Heart right ventricle (tissue), 16 donors: ENCODE measurements at regions not wholly inside any gene's neighbourhood (a gene's known extent, or its start where the extent isn't known, plus 50 kb on each side); places are given as distances from the start of the nearest gene placed in this dataset.

Experiments
- ATAC-seq, 8 donors: fragments of 200-7000 bp; cut with Tn5 transposase; one replicate each; pipeline ENCODE4 v1.9.1; 2020; ENCODE audit warnings: mild to moderate bottlenecking in 8 of 8, moderate library complexity in 8 of 8, moderate number of reproducible peaks in 1 of 8
- DNase-seq, 2 donors: peaks; one replicate each; pipeline ENCODE4 v3.0.0-alpha.2; 2020
- H3K27ac ChIP-seq, 10 donors: fragments of 200-600 bp; sonication (generic) in 2 of 10; one replicate each; pipeline versions ENCODE4 v1.5.0 to v1.8.0; 2020 to 2022; ENCODE audit warnings: mild to moderate bottlenecking in 3 of 10
- H3K27me3 ChIP-seq, 7 donors: fragments of 200-600 bp; one replicate each; pipeline ENCODE4 v1.8.0; 2021 to 2022; ENCODE audit warnings: mild to moderate bottlenecking in 2 of 7
- H3K36me3 ChIP-seq, 9 donors: fragments of 200-600 bp; sonication (generic) in 1 of 9; one replicate each; pipeline versions ENCODE4 v1.5.0 to v1.8.0; 2020 to 2022; ENCODE audit warnings: mild to moderate bottlenecking in 2 of 9
- H3K4me1 ChIP-seq, 9 donors: fragments of 200-600 bp; sonication (generic) in 1 of 9; one replicate each; pipeline versions ENCODE4 v1.5.0 to v1.8.0; 2020 to 2022; ENCODE audit warnings: mild to moderate bottlenecking in 4 of 9
- H3K4me3 ChIP-seq, 10 donors: fragments of 200-600 bp; sonication (generic) in 2 of 10; one replicate each; pipeline versions ENCODE4 v1.5.0 to v1.8.0; 2020 to 2022; ENCODE audit warnings: mild to moderate bottlenecking in 7 of 10, moderate library complexity in 2 of 10
- H3K9me3 ChIP-seq, 11 donors: fragments of 200-600 bp in 10 of 11; sonication (generic) in 2 of 11; one replicate each; pipeline versions ENCODE4 v1.5.0 to v1.8.0; 2013 to 2022; ENCODE audit warnings: mild to moderate bottlenecking in 2 of 11, control low read depth in 1 of 11, moderate library complexity in 1 of 11
- CTCF ChIP-seq, 9 donors: fragments of 200-600 bp; sonication (generic) in 2 of 9; IDR thresholded peaks; one replicate each; pipeline versions ENCODE4 v1.5.0 to v1.8.0; 2021 to 2022; ENCODE audit warnings: antibody characterized with exemption in 9 of 9, mild to moderate bottlenecking in 5 of 9, moderate library complexity in 1 of 9
- WGBS, 2 donors: extraction: QIAGEN DNeasy Blood & Tissue Kit; methylation state at CpG; one replicate each; pipeline ENCODE4 v1.1.7; 2013; ENCODE audit warnings: inconsistent platforms in 1 of 2; 5-methylcytosine and 5-hydroxymethylcytosine counted together
- intact Hi-C, 10 donors: fragments of 100-400 bp; cut with DNase I; formaldehyde crosslinking; loops; one replicate each; pipeline versions ENCODE4 v1.11.1 to v1.14.2; 2022
- donor health status: Arrhythmogenic right ventricular cardiomyopathy.
- donor health status: ischemic (EF 13 %, LVEDD 7.1; RV severe dilation, severe dysfunction).
- donor health status: healthy with polysubstance abuse.
- donor health status: DM: no; HTN: yes; CAD: no.
- donor health status: DM: no; HTN: no; CAD: no.
- donor health status: ischemic (EF 25% LVEDD 6.9; RV normal size, moderate dysfunction).
- donor health status: ischemic (EF 25% LVEDD 5.7; RV mildly dilated, moderate dysfunction).
- donor health status: healthy.
- donor health status: DM: yes; HTN: yes; CAD: no.
- donor health status: Ischemic cardiomyopathy.
- donor health status: ischemic (EF 35%, LVEDD 5.7; RV mildly dilated, moderate dysfunction).
- donor health status: nonischemic (EF 11% LVEDD 7.7; RV severe dilation, severe dysfunction).
- donor health status: DM: yes; HTN: yes; CAD: no.
- donor health status: PGD.
- donor health status: ischemic (EF 29% LVEDD 5.4; RV normal size, mild dysfunction).
- donor health status: nonischemic (EF 23%, LVEDD 6.1; RV moderate dilation, normal function).

DNA sequence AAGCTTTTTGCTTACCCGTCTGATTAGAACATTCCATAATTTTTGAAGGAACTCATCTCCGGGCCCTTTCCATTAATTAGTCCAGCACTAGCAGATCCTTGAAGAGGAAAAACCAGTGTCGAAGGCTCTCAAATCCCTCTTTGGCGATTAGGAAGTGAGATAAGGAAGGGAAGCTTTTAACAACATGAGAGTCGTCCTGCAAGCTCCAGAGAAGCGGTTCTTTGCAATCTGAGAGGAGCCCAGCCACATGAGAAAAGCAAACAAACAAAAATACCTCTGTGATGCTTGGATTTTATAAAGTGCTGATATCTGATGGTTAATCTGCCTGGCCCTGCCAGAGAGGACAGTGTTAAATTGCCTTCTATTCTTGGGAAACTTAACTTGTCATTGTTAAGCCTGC lies 339.8 kb upstream of the SALL1 start:
- H3K27ac ChIP-seq: no peak overlapping the region
- no peaks in the 10 kb centered on the region for H3K36me3 ChIP-seq
- intact Hi-C loops: no loop called here
- ATAC-seq: no peak
- peaks cover 0 to 7% (median 0%) of the 10 kb centered on the region in 11 donors for H3K9me3 ChIP-seq
- H3K4me1 ChIP-seq: no peaks in the 10 kb centered on the region
- no peak for TF ChIP-seq CTCF (IDR thresholded peaks at IDR 0.05)
- WGBS, 2 donors: 8 to 10% methylated on average over 6 of the region's 6 CpGs
- no peak overlapping the region for H3K4me3 ChIP-seq
- H3K27me3 ChIP-seq: no peaks in the 10 kb centered on the region
- no peak for DNase-seq

DNA sequence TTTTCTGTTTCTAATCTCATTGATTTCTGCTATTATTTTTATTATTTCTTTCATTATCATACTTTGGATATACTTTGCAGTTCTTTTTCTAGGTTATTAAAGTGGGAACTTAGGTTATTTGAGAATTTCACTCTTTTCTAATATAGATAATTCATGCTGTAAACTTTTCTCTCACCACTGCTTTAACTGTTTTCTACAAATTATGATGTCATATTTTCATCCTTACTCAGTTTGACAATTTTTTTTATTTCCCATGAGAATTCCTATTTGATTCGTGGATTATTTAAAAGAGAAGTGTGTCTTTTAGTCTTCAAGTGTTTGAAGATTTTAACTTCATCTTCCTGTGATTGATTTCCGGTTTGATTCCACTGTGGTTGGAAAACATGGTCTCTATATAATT lies 336.8 kb upstream of the SALL1 start:
- no peaks in the 10 kb centered on the region for H3K27me3 ChIP-seq
- intact Hi-C loops: no loop called here

DNA sequence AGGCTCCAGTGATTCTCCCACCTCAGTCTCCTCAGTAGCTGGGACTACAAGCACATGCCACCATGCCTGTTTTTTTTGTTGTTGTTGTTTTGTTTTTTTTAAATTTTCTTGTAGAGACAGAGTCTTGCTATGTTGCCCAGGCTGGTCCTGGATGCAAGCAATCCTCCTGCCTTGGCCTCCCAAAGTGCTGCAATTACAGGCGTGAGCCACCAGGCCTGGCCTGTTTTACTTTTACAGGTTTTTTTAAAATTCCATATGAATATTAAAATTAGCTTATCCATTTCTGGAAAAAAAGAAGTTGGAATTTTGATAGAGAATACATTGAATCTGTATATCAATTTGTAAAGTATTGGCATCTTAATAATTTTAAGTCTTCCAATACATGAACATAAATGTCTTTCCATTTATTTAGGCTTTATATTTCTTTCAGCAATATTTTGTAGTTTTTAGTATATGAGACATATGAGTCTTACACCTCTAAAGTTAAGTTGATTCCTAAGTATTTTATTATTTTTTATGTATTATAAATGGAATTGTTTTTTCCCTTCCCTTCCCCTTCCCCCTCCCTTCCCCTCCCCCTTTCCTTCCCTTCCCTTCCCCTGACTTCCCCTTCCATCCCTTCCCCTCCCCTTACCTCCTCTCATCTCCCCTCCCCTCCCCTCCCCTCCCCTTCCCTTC lies 323.5 kb upstream of the SALL1 start:
- no peaks in the 10 kb centered on the region for H3K36me3 ChIP-seq
- ATAC-seq: no peak

More for the DNA sequence above, 336.8 kb upstream of the SALL1 start:
- WGBS, 2 donors: 74 to 75% methylated on average over 2 of the region's 2 CpGs
- peaks cover 0 to 28% (median 5%) of the 10 kb centered on the region in 11 donors for H3K9me3 ChIP-seq
- no peaks in the 10 kb centered on the region for H3K4me1 ChIP-seq
- TF ChIP-seq CTCF (IDR thresholded peaks at IDR 0.05): no peak
- H3K27ac ChIP-seq: no peak overlapping the region
- no peak overlapping the region for H3K4me3 ChIP-seq
- DNase-seq (no peak), ATAC-seq (no peak)
- H3K36me3 ChIP-seq: no peaks in the 10 kb centered on the region

GRCh38 chr16:51473091-51473490 lies 322.0 kb upstream of the SALL1 start:
- TF ChIP-seq CTCF (IDR thresholded peaks at IDR 0.05): no peak
- 81% methylated on average over 3 of the region's 3 CpGs for WGBS, 2 donors
- ATAC-seq: no peak

More for the DNA sequence above, 323.5 kb upstream of the SALL1 start:
- Histone ChIP-seq H3K4me3 (no peak overlapping the region), H3K4me1 (no peaks in the 10 kb centered on the region), H3K9me3 (peaks cover 0 to 8% (median 0%) of the 10 kb centered on the region in 11 donors), H3K27ac (no peak overlapping the region), H3K27me3 (no peaks in the 10 kb centered on the region)
- DNase-seq: no peak
- intact Hi-C loops: no loop called here
- WGBS, 2 donors: 83 to 90% methylated on average over 1 of the region's 1 CpG
- TF ChIP-seq CTCF (IDR thresholded peaks at IDR 0.05): no peak

More at GRCh38 chr16:51473091-51473490, 322.0 kb upstream of the SALL1 start:
- no peak overlapping the region for H3K4me3 ChIP-seq
- H3K36me3 ChIP-seq: no peaks in the 10 kb centered on the region
- DNase-seq: no peak
- H3K9me3 ChIP-seq: peaks cover 0 to 6% (median 0%) of the 10 kb centered on the region in 11 donors
- H3K27ac ChIP-seq: no peak overlapping the region
- H3K27me3 ChIP-seq: no peaks in the 10 kb centered on the region
- intact Hi-C loops: no loop called here
- no peaks in the 10 kb centered on the region for H3K4me1 ChIP-seq
